AG04449 (cell line): ENCODE measurements at regions not wholly inside any gene's neighbourhood (a gene's known extent, or its start where the extent isn't known, plus 50 kb on each side); places are given as distances from the start of the nearest gene placed in this dataset.

Experiments used
- CTCF ChIA-PET: fragments of 350-600 bp; formaldehyde crosslinking; extraction: SDS; loops from one replicate; lab custom pipeline; 2021; ENCODE audit warnings: antibody characterized with exemption; lab: Yijun Ruan, JAX
- POLR2A ChIA-PET: fragments of 400-600, 350-600 bp; formaldehyde crosslinking; extraction: SDS; loops from one replicate; lab custom pipeline; 2020; ENCODE audit warnings: antibody characterized with exemption, inconsistent platforms; lab: Yijun Ruan, JAX
- DNase-seq: peaks from one replicate; pipeline ENCODE4 v3.0.0-alpha.2; 2010; ENCODE audit warnings: low read depth, low spot score
- H3K4me3 ChIP-seq: 2 replicates; pipeline ENCODE4 v1.5.1; 2011; ENCODE audit warnings: low read depth, mild to moderate bottlenecking, control low read depth, low read length
- CTCF ChIP-seq: IDR thresholded peaks from one replicate; pipeline ENCODE4 v1.5.1; 2011; ENCODE audit warnings: mild to moderate bottlenecking, moderate library complexity, low read length, control low read depth, inconsistent platforms; ENCODE audit not compliant: insufficient read depth; ENCODE audit errors: missing control alignments

GRCh38 chr6:121499666-121500065 is 64.2 kb downstream of the GJA1 start:
- ChIA-PET POLR2A (no interaction called here), CTCF (no interaction called here)
- DNase-seq, result no peak
- TF ChIP-seq CTCF, result no peak
- no peak overlapping the region for H3K4me3 ChIP-seq

- ChIA-PET CTCF (no interaction called here), POLR2A (no interaction called here)
- DNase-seq, result no peak
- no peak overlapping the region for H3K4me3 ChIP-seq
- TF ChIP-seq CTCF, result no peak
Measured at GRCh38 chr6:121503589-121503991, 68.1 kb downstream of the GJA1 start.

- no peak for TF ChIP-seq CTCF
- CTCF ChIA-PET, result no interaction called here
- POLR2A ChIA-PET, result no interaction called here
- DNase-seq, result peak; percentile 90
- no peak overlapping the region for H3K4me3 ChIP-seq
Measured at GRCh38 chr6:121504227-121504626, 68.8 kb downstream of the GJA1 start.

- POLR2A ChIA-PET, result no interaction called here
- no peak for TF ChIP-seq CTCF
- DNase-seq, result no peak
- no peak overlapping the region for H3K4me3 ChIP-seq
- CTCF ChIA-PET, result interaction anchor here (1.2 to 1.8 kb wide), 2 partner anchors 29 to 344 kb away, joined by 3 to 4 read pairs; no protein-coding TSS in a partner anchor
Measured at GRCh38 chr6:121505284-121505683, 69.8 kb downstream of the GJA1 start.

- DNase-seq, result no peak
- ChIA-PET CTCF (interaction anchor here (0.8 to 1.8 kb wide), 2 partner anchors 342 to 343 kb away, joined by 3 to 4 read pairs; no protein-coding TSS in a partner anchor), POLR2A (interaction anchor here (1.2 kb wide), 1 partner anchor 65 kb away, joined by 3 read pairs; no protein-coding TSS in a partner anchor)
- no peak for TF ChIP-seq CTCF
- no peak overlapping the region for H3K4me3 ChIP-seq
Measured at GRCh38 chr6:121506761-121507754, 71.6 kb downstream of the GJA1 start.

GRCh38 chr6:121510568-121511177 is 75.2 kb downstream of the GJA1 start:
- no peak overlapping the region for H3K4me3 ChIP-seq
- no peak for DNase-seq
- ChIA-PET POLR2A (no interaction called here), CTCF (interaction anchor here (0.7 to 2.0 kb wide), 2 partner anchors 11 to 25 kb away, joined by 3 to 5 read pairs; no protein-coding TSS in a partner anchor)
- no peak for TF ChIP-seq CTCF
